ENCODE measurements at regions not wholly inside any gene's neighbourhood (a gene's known extent, or its start where the extent isn't known, plus 50 kb on each side); places are given as distances from the start of the nearest gene placed in this dataset.

GRCh38 chr3:78257951-78258530 lies 1218.1 kb downstream of the ROBO2 start:
- no peak for TF ChIP-seq EZH2 (IDR thresholded peaks at IDR 0.05; ENCODE audit: insufficient read depth, poor library complexity, severe bottlenecking)
- no peak for TF ChIP-seq EZH2phosphoT487 (IDR thresholded peaks at IDR 0.05; ENCODE audit: insufficient read depth, low read depth)

All from GM23248 (cell line).